GM23248 (cell line): ENCODE measurements at regions not wholly inside any gene's neighbourhood (a gene's known extent, or its start where the extent isn't known, plus 50 kb on each side); places are given as distances from the start of the nearest gene placed in this dataset.

Experiments
- DNase-seq: peaks from one replicate; pipeline ENCODE4 v3.0.0-alpha.2; 2015
- H2AFZ ChIP-seq: fragments of 200-600 bp; sonication (generic); 2 replicates; pipeline ENCODE4 v1.6.1; 2016; ENCODE audit warnings: antibody characterized with exemption
- H3F3A ChIP-seq: fragments of 200-600 bp; sonication (generic); 2 replicates; pipeline ENCODE4 v1.6.1; 2016; ENCODE audit warnings: mild to moderate bottlenecking, antibody characterized with exemption, mixed run types; ENCODE audit not compliant: insufficient read depth
- H3K27ac ChIP-seq: fragments of 200-600 bp; sonication (generic); 2 replicates; pipeline ENCODE4 v1.5.1; 2016; ENCODE audit warnings: mild to moderate bottlenecking
- H3K27me3 ChIP-seq: fragments of 200-600 bp; sonication (generic); replicated peaks from 2 replicates; pipeline ENCODE4 v1.6.1; 2016; ENCODE audit warnings: mild to moderate bottlenecking; ENCODE audit not compliant: insufficient read depth
- H3K36me3 ChIP-seq: fragments of 200-600 bp; sonication (generic); 2 replicates; pipeline ENCODE4 v1.6.1; 2016; ENCODE audit warnings: low read depth, mild to moderate bottlenecking
- H3K4me1 ChIP-seq: fragments of 200-600 bp; sonication (generic); 2 replicates; pipeline ENCODE4 v1.6.1; 2016; ENCODE audit warnings: mild to moderate bottlenecking; ENCODE audit not compliant: insufficient read depth
- H3K4me2 ChIP-seq: fragments of 200-600 bp; sonication (generic); one replicate; pipeline ENCODE4 v1.6.1; 2016; ENCODE audit warnings: mild to moderate bottlenecking; ENCODE audit not compliant: unreplicated experiment
- H3K4me3 ChIP-seq: fragments of 200-600 bp; sonication (generic); 2 replicates; pipeline ENCODE4 v1.5.1; 2016; ENCODE audit warnings: mild to moderate bottlenecking
- H3K79me2 ChIP-seq: fragments of 200-600 bp; sonication (generic); 2 replicates; pipeline ENCODE4 v1.6.1; 2016; ENCODE audit warnings: mild to moderate bottlenecking; ENCODE audit not compliant: insufficient read depth
- H3K9ac ChIP-seq: fragments of 200-600 bp; sonication (generic); 2 replicates; pipeline ENCODE4 v1.6.1; 2016; ENCODE audit warnings: mild to moderate bottlenecking
- H3K9me2 ChIP-seq: fragments of 200-600 bp; sonication (generic); 2 replicates; pipeline ENCODE4 v1.6.1; 2016; ENCODE audit warnings: mixed run types, mild to moderate bottlenecking, moderate library complexity; ENCODE audit not compliant: insufficient read depth
- H3K9me3 ChIP-seq: fragments of 200-600 bp; sonication (generic); one replicate; pipeline ENCODE4 v1.6.1; 2017; ENCODE audit warnings: low read depth
- H4K20me1 ChIP-seq: fragments of 200-600 bp; sonication (generic); 2 replicates; pipeline ENCODE4 v1.6.0; 2016; ENCODE audit not compliant: insufficient read depth
- EZH2 ChIP-seq: fragments of 200-600 bp; sonication (generic); IDR thresholded peaks from 2 replicates; pipeline ENCODE4 v1.6.1; 2018; ENCODE audit warnings: antibody characterized with exemption, mild to moderate bottlenecking; ENCODE audit not compliant: insufficient read depth, poor library complexity, severe bottlenecking
- EZH2phosphoT487 ChIP-seq: fragments of 200-600 bp; sonication (generic); IDR thresholded peaks from 2 replicates; pipeline ENCODE4 v1.6.1; 2018; ENCODE audit warnings: antibody characterized with exemption, moderate library complexity, mild to moderate bottlenecking, low read depth; ENCODE audit not compliant: insufficient read depth
- WGBS, 2 experiments: methylation state at CpG; one replicate each; pipeline ENCODE4 v1.1.6; 2015 to 2017; ENCODE audit warnings: low lambda C conversion rate in 2 of 2, low coverage in 1 of 2; ENCODE audit errors: missing lambda C conversion rate in 2 of 2; 5-methylcytosine and 5-hydroxymethylcytosine counted together
- in situ Hi-C: fragments of 300-500 bp; cut with MboI; formaldehyde crosslinking; loops from 2 replicates; pipeline ENCODE4 v1.15.0; 2020

GRCh38 chr19:28326746-28327145, 886.2 kb downstream of the UQCRFS1 start:
- H4K20me1 ChIP-seq, result no peaks in the 10 kb centered on the region
- H3K4me2 ChIP-seq, result no peak overlapping the region
- no peaks in the 10 kb centered on the region for H3K36me3 ChIP-seq
- TF ChIP-seq EZH2phosphoT487 (no peak), EZH2 (no peak)
- no peaks in the 10 kb centered on the region for H3K4me1 ChIP-seq
- no peaks in the 10 kb centered on the region for H3K9me2 ChIP-seq
- H3K27me3 ChIP-seq, result peaks cover 20% of the 10 kb centered on the region; the same call in 1 of the 2 replicates
- H3F3A ChIP-seq, result no peaks in the 10 kb centered on the region
- no peaks in the 10 kb centered on the region for H3K9me3 ChIP-seq
- H3K27ac ChIP-seq, result no peak overlapping the region
- H3K4me3 ChIP-seq, result no peak overlapping the region
- H3K9ac ChIP-seq, result no peak overlapping the region
- H2AFZ ChIP-seq, result no peak overlapping the region
- H3K79me2 ChIP-seq, result no peaks in the 10 kb centered on the region
- in situ Hi-C loops, result loop anchor here (10.0 kb wide), 1 partner anchor 352 kb away; no protein-coding TSS in a partner anchor
- WGBS, 2 experiments, result 25 to 31% methylated on average over 4 of the region's 4 CpGs
- no peak for DNase-seq

GRCh38 chr19:28324275-28325060, 888.5 kb downstream of the UQCRFS1 start:
- no peaks in the 10 kb centered on the region for H3K9me2 ChIP-seq
- H3K4me3 ChIP-seq, result no peak overlapping the region
- no peak for DNase-seq
- WGBS, 2 experiments, result 57 to 58% methylated on average over 5 of the region's 5 CpGs
- no peaks in the 10 kb centered on the region for H4K20me1 ChIP-seq
- H3K4me1 ChIP-seq, result no peaks in the 10 kb centered on the region
- no peaks in the 10 kb centered on the region for H3K79me2 ChIP-seq
- TF ChIP-seq EZH2 (no peak), EZH2phosphoT487 (no peak)
- peaks cover 22% of the 10 kb centered on the region; the same call in 1 of the 2 replicates for H3K27me3 ChIP-seq
- H3F3A ChIP-seq, result no peaks in the 10 kb centered on the region
- no peak overlapping the region for H3K4me2 ChIP-seq
- H2AFZ ChIP-seq, result no peak overlapping the region
- H3K9me3 ChIP-seq, result no peaks in the 10 kb centered on the region
- in situ Hi-C loops, result loop anchor here (5.0 to 10.0 kb wide), 2 partner anchors 82 to 350 kb away; no protein-coding TSS in a partner anchor
- H3K27ac ChIP-seq, result no peak overlapping the region
- no peak overlapping the region for H3K9ac ChIP-seq
- H3K36me3 ChIP-seq, result no peaks in the 10 kb centered on the region

GRCh38 chr19:28322945-28323344, 890.0 kb downstream of the UQCRFS1 start:
- H3K27ac ChIP-seq, result no peak overlapping the region
- DNase-seq, result no peak
- no peak overlapping the region for H3K9ac ChIP-seq
- H3K9me2 ChIP-seq, result no peaks in the 10 kb centered on the region
- H3K9me3 ChIP-seq, result no peaks in the 10 kb centered on the region
- 53 to 59% methylated on average over 3 of the region's 3 CpGs for WGBS, 2 experiments
- H3K36me3 ChIP-seq, result no peaks in the 10 kb centered on the region
- no peak overlapping the region for H2AFZ ChIP-seq
- H3K4me1 ChIP-seq, result no peaks in the 10 kb centered on the region
- no peaks in the 10 kb centered on the region for H4K20me1 ChIP-seq
- H3K4me3 ChIP-seq, result no peak overlapping the region
- no peaks in the 10 kb centered on the region for H3K79me2 ChIP-seq
- no peak for TF ChIP-seq EZH2phosphoT487
- TF ChIP-seq EZH2, result no peak
- H3K4me2 ChIP-seq, result no peak overlapping the region
- H3K27me3 ChIP-seq, result peaks cover 29% of the 10 kb centered on the region; the same call in 1 of the 2 replicates
- no peaks in the 10 kb centered on the region for H3F3A ChIP-seq
- in situ Hi-C loops, result loop anchor here (5.0 to 10.0 kb wide), 2 partner anchors 81 to 348 kb away; no protein-coding TSS in a partner anchor

GRCh38 chr19:28322491-28322890, 890.5 kb downstream of the UQCRFS1 start:
- Histone ChIP-seq H3K9ac (no peak overlapping the region), H3K4me2 (no peak overlapping the region), H3K27me3 (peaks cover 29% of the 10 kb centered on the region; the same call in 1 of the 2 replicates), H3K9me2 (no peaks in the 10 kb centered on the region), H3K36me3 (no peaks in the 10 kb centered on the region), H3K9me3 (no peaks in the 10 kb centered on the region), H3K27ac (no peak overlapping the region), H3K79me2 (no peaks in the 10 kb centered on the region), H3F3A (no peaks in the 10 kb centered on the region), H3K4me1 (no peaks in the 10 kb centered on the region), H2AFZ (no peak overlapping the region), H4K20me1 (no peaks in the 10 kb centered on the region), H3K4me3 (no peak overlapping the region)
- whole genome bisulfite sequencing, 2 experiments, result 80 to 93% methylated on average over 4 of the region's 4 CpGs
- in situ Hi-C loops, result loop anchor here (5.0 to 10.0 kb wide), 2 partner anchors 80 to 348 kb away; no protein-coding TSS in a partner anchor
- TF ChIP-seq EZH2phosphoT487, result no peak
- TF ChIP-seq EZH2, result no peak
- DNase-seq, result no peak
